ENCODE measurements at regions not wholly inside any gene's neighbourhood (a gene's known extent, or its start where the extent isn't known, plus 50 kb on each side); places are given as distances from the start of the nearest gene placed in this dataset.
"Not testable (repeated sequence)": the region's sequence is repeated elsewhere in the genome, so short reads cannot be mapped to it uniquely, and the experiment has no call there.

DNA sequence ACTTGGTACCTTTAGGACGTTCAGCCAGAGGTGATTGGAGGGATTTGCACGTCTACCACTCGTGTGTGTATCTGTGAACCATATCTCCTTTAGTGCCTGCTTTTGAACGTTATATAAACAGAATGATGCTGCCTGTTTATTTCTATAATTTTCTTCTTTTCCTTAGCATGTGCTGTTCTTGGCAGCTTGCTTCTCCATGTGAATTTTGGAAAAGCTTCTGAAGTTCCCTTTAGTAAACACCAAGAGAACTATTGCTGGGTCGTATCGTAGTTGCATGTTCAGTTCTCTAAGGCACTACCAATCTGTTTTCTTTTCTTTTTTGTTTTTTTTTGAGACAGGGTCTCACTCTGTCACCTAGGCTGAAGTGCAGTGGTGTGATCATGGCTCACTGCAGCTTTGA, 73.8 kb upstream of the FANCC start:
- H3K36me3 ChIP-seq; H3K9me3 ChIP-seq; DNase-seq; H3K4me1 ChIP-seq; intact Hi-C loops (cut with DNase I; ENCODE audit: low total_unique reads); H3K4me3 ChIP-seq; H3K27me3 ChIP-seq; H3K27ac ChIP-seq; in situ Hi-C loops (cut with MboI; ENCODE audit: low pct_ligation_motif_present in 1 of 4, low pct_unique_long_range_greater_than_20kb in 1 of 4, low sequenced_read_pairs in 3 of 4): not testable (repeated sequence)
- 82 to 92% methylated on average over 5 to 6 of the region's 6 CpGs for WGBS, 2 donors (ENCODE audit: low coverage in 1 of 2)

GRCh38 chr9:95389373-95389772, 71.9 kb upstream of the FANCC start:
- no peak overlapping the region for H3K27ac ChIP-seq
- no peaks in the 10 kb centered on the region for H3K9me3 ChIP-seq
- H3K4me1 ChIP-seq, result no peaks in the 10 kb centered on the region
- 67 to 75% methylated on average over 1 to 2 of the region's 2 CpGs for WGBS, 2 donors (ENCODE audit: low coverage in 1 of 2)
- intact Hi-C loops (cut with DNase I; ENCODE audit: low total_unique reads), result no loop called here
- H3K4me3 ChIP-seq, result no peak overlapping the region
- in situ Hi-C loops (cut with MboI; ENCODE audit: low pct_ligation_motif_present in 1 of 4, low pct_unique_long_range_greater_than_20kb in 1 of 4, low sequenced_read_pairs in 3 of 4), result no loop called here
- no peaks in the 10 kb centered on the region for H3K27me3 ChIP-seq
- DNase-seq, result no peak
- H3K36me3 ChIP-seq, result no peaks in the 10 kb centered on the region
- TF ChIP-seq POLR2AphosphoS5 (IDR thresholded peaks at IDR 0.05), result no peak
- TF ChIP-seq EP300 (IDR thresholded peaks at IDR 0.05; ENCODE audit: low read depth), result no peak
- TF ChIP-seq CTCF (IDR thresholded peaks at IDR 0.05), result no peak
- TF ChIP-seq POLR2A (IDR thresholded peaks at IDR 0.05), result no peak

- no peaks in the 10 kb centered on the region for H3K4me1 ChIP-seq
- TF ChIP-seq EP300 (IDR thresholded peaks at IDR 0.05; ENCODE audit: low read depth) (no peak), POLR2A (IDR thresholded peaks at IDR 0.05) (no peak), POLR2AphosphoS5 (IDR thresholded peaks at IDR 0.05) (no peak), CTCF (IDR thresholded peaks at IDR 0.05) (no peak)
- in situ Hi-C loops (cut with MboI; ENCODE audit: low pct_ligation_motif_present in 1 of 4, low pct_unique_long_range_greater_than_20kb in 1 of 4, low sequenced_read_pairs in 3 of 4), result no loop called here
Observed at GRCh38 chr9:95386843-95387242, 69.3 kb upstream of the FANCC start.

GRCh38 chr9:95385521-95385920, 68.0 kb upstream of the FANCC start:
- TF ChIP-seq POLR2A (IDR thresholded peaks at IDR 0.05) (no peak), CTCF (IDR thresholded peaks at IDR 0.05) (no peak), POLR2AphosphoS5 (IDR thresholded peaks at IDR 0.05) (no peak), EP300 (IDR thresholded peaks at IDR 0.05; ENCODE audit: low read depth) (no peak)
- no peak for DNase-seq

More at GRCh38 chr9:95386843-95387242, 69.3 kb upstream of the FANCC start:
- WGBS, 2 donors (ENCODE audit: low coverage in 1 of 2), result 85 to 89% methylated on average over 4 of the region's 4 CpGs
- DNase-seq, result no peak
- Histone ChIP-seq H3K4me3 (no peak overlapping the region), H3K27me3 (no peaks in the 10 kb centered on the region), H3K36me3 (no peaks in the 10 kb centered on the region), H3K9me3 (no peaks in the 10 kb centered on the region), H3K27ac (no peak overlapping the region)
- intact Hi-C loops (cut with DNase I; ENCODE audit: low total_unique reads), result no loop called here

DNA sequence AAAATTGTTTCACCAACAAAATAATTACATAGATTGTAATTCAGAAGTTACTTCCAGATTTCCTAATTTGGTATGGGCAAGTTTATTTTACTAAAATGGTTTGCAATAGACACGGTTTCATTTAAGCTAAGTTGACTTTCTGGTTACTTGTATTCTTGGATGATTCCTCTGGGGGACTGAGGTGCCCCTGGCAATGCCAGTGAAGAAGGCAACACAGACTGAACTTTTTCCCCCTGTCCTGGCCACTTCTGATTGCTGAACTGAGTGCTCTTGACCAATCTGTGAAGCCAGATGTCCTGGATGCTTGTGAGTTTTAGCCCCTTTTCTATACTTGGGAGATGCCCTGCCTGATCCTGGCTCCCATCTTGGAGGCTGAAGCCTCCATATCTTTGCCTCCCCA, 66.3 kb upstream of the FANCC start:
- intact Hi-C loops (cut with DNase I; ENCODE audit: low total_unique reads), result no loop called here
- H3K36me3 ChIP-seq, result no peaks in the 10 kb centered on the region
- in situ Hi-C loops (cut with MboI; ENCODE audit: low pct_ligation_motif_present in 1 of 4, low pct_unique_long_range_greater_than_20kb in 1 of 4, low sequenced_read_pairs in 3 of 4), result no loop called here
- no peaks in the 10 kb centered on the region for H3K4me1 ChIP-seq
- H3K4me3 ChIP-seq, result no peak overlapping the region
- H3K27me3 ChIP-seq, result no peaks in the 10 kb centered on the region
- no peak for DNase-seq
- H3K27ac ChIP-seq, result no peak overlapping the region
- no peak for TF ChIP-seq POLR2AphosphoS5 (IDR thresholded peaks at IDR 0.05)
- TF ChIP-seq EP300 (IDR thresholded peaks at IDR 0.05; ENCODE audit: low read depth), result no peak
- no peak for TF ChIP-seq CTCF (IDR thresholded peaks at IDR 0.05)
- no peak for TF ChIP-seq POLR2A (IDR thresholded peaks at IDR 0.05)
- H3K9me3 ChIP-seq, result no peaks in the 10 kb centered on the region
- WGBS, 2 donors (ENCODE audit: low coverage in 1 of 2), result 52% methylated on average over 1 of the region's 1 CpG; no CpG with 5 or more reads in 1 of the 2 donors

More at GRCh38 chr9:95385521-95385920, 68.0 kb upstream of the FANCC start:
- H3K4me3 ChIP-seq, result no peak overlapping the region
- WGBS, 2 donors (ENCODE audit: low coverage in 1 of 2), result 86 to 89% methylated on average over 2 to 4 of the region's 4 CpGs
- no peaks in the 10 kb centered on the region for H3K4me1 ChIP-seq
- no peak overlapping the region for H3K27ac ChIP-seq
- in situ Hi-C loops (cut with MboI; ENCODE audit: low pct_ligation_motif_present in 1 of 4, low pct_unique_long_range_greater_than_20kb in 1 of 4, low sequenced_read_pairs in 3 of 4) (no loop called here), intact Hi-C loops (cut with DNase I; ENCODE audit: low total_unique reads) (no loop called here)
- H3K9me3 ChIP-seq, result no peaks in the 10 kb centered on the region
- H3K36me3 ChIP-seq, result no peaks in the 10 kb centered on the region
- no peaks in the 10 kb centered on the region for H3K27me3 ChIP-seq

Data from transverse colon (tissue), 4 donors.